ENCODE measurements at regions not wholly inside any gene's neighbourhood (a gene's known extent, or its start where the extent isn't known, plus 50 kb on each side); places are given as distances from the start of the nearest gene placed in this dataset.

GRCh38 chr9:7287065-7287464 lies 512.5 kb downstream of the DMAC1 start:
- TF ChIP-seq, protein P1, sequence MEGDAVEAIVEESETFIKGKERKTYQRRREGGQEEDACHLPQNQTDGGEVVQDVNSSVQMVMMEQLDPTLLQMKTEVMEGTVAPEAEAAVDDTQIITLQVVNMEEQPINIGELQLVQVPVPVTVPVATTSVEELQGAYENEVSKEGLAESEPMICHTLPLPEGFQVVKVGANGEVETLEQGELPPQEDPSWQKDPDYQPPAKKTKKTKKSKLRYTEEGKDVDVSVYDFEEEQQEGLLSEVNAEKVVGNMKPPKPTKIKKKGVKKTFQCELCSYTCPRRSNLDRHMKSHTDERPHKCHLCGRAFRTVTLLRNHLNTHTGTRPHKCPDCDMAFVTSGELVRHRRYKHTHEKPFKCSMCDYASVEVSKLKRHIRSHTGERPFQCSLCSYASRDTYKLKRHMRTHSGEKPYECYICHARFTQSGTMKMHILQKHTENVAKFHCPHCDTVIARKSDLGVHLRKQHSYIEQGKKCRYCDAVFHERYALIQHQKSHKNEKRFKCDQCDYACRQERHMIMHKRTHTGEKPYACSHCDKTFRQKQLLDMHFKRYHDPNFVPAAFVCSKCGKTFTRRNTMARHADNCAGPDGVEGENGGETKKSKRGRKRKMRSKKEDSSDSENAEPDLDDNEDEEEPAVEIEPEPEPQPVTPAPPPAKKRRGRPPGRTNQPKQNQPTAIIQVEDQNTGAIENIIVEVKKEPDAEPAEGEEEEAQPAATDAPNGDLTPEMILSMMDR (IDR thresholded peaks at IDR 0.05; ENCODE audit: low read length) = no peak
- TF ChIP-seq EZH2 (IDR thresholded peaks at IDR 0.05; ENCODE audit: borderline replicate concordance, low read length) = no peak
